Spleen (tissue), 7 donors: ENCODE measurements at regions not wholly inside any gene's neighbourhood (a gene's known extent, or its start where the extent isn't known, plus 50 kb on each side); places are given as distances from the start of the nearest gene placed in this dataset.

Experiments used
- POLR2AphosphoS5 ChIP-seq, 3 donors: sonication (generic); formaldehyde crosslinking; IDR thresholded peaks; one replicate each; pipeline ENCODE4 v1.5.1; 2017; ENCODE audit warnings: antibody characterized with exemption in 3 of 3
- TF ChIP-seq, protein P1 (sequence below), 11 experiments: fragments of 200-600 bp in 7 of 11; fragments of 450-650 bp in 4 of 11; sonication (generic) in 4 of 11; IDR thresholded peaks in 8 of 11; conservative IDR thresholded peaks in 3 of 11; 1 replicate in 7 of 11; 2 replicates in 4 of 11; pipeline versions ENCODE4 v1.4.0 to v1.8.0; 2016 to 2021; ENCODE audit warnings: antibody characterized with exemption in 11 of 11, inconsistent platforms in 4 of 11, mild to moderate bottlenecking in 1 of 11
- donor health status: DM: no; HTN: no; CAD: no; lungs with moderate emphysema.
- donor health status: DM: no; HTN: no; CAD: no.
- donor health status: DM: no; HTN: no; CAD: no.

DNA sequence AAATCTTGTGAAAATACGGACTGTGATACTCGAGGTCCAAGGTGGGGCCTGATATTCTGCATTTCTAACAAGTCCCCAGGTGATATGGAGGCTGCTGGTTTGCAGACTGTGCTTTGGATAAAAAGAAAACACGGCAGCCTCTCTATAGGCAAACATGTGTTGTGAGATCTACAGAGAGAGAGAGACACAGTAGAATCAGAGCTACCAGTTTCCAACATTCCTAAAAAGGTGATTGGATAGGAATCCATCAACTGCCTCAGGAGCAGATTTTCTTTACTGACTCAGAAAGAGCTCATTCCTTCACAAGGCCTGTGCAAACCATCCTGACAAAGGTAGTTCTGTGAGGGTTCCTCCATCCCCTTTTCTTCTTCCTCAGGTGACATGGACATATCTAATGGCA is 651.6 kb upstream of the CAMK1G start:
- TF ChIP-seq, protein P1, sequence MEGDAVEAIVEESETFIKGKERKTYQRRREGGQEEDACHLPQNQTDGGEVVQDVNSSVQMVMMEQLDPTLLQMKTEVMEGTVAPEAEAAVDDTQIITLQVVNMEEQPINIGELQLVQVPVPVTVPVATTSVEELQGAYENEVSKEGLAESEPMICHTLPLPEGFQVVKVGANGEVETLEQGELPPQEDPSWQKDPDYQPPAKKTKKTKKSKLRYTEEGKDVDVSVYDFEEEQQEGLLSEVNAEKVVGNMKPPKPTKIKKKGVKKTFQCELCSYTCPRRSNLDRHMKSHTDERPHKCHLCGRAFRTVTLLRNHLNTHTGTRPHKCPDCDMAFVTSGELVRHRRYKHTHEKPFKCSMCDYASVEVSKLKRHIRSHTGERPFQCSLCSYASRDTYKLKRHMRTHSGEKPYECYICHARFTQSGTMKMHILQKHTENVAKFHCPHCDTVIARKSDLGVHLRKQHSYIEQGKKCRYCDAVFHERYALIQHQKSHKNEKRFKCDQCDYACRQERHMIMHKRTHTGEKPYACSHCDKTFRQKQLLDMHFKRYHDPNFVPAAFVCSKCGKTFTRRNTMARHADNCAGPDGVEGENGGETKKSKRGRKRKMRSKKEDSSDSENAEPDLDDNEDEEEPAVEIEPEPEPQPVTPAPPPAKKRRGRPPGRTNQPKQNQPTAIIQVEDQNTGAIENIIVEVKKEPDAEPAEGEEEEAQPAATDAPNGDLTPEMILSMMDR (IDR thresholded peaks at IDR 0.05 in 8 of 11, conservative IDR thresholded peaks at IDR 0.05 in 3 of 11), result no peak
- TF ChIP-seq POLR2AphosphoS5 (IDR thresholded peaks at IDR 0.05), result no peak
